B cell (primary cell): ENCODE measurements at regions not wholly inside any gene's neighbourhood (a gene's known extent, or its start where the extent isn't known, plus 50 kb on each side); places are given as distances from the start of the nearest gene placed in this dataset.

Source experiments
- ATAC-seq: fragments of 200-7000 bp; cut with Tn5 transposase; one replicate; pipeline ENCODE4 v1.10.0; 2021; ENCODE audit warnings: low read depth, mild to moderate bottlenecking, moderate number of reproducible peaks, moderate library complexity
- CTCF ChIA-PET: fragments of 350-600 bp; sonication (Branson Sonifier 250); formaldehyde crosslinking; loops from one replicate; lab custom pipeline; 2021; ENCODE audit warnings: antibody characterized with exemption, inconsistent platforms; lab: Charles Lee
- POLR2A ChIA-PET: fragments of 350-600 bp; sonication (Branson Sonifier 250); formaldehyde crosslinking; loops from one replicate; lab custom pipeline; 2021; ENCODE audit warnings: antibody characterized with exemption; lab: Charles Lee
- DNase-seq: peaks from one replicate; pipeline ENCODE4 v3.0.0; 2013
- H2AFZ ChIP-seq: 2 replicates; pipeline ENCODE4 v1.6.1; 2012; ENCODE audit warnings: mild to moderate bottlenecking, low read depth, low read length; ENCODE audit not compliant: insufficient read depth, poor library complexity, severe bottlenecking
- H3K27ac ChIP-seq, 2 donors: 1 replicate in 1 of 2; 2 replicates in 1 of 2; pipeline ENCODE4 v1.5.1; 2012 to 2013; ENCODE audit warnings: low read length in 2 of 2, mild to moderate bottlenecking in 2 of 2, moderate library complexity in 1 of 2
- H3K27me3 ChIP-seq, 4 experiments: fragments of 200-600 bp in 1 of 4; sonication (generic) in 1 of 4; replicated peaks in 1 of 4; 1 replicate in 2 of 4; 2 replicates in 2 of 4; pipeline versions ENCODE4 v1.6.1 to v1.7.0; 2013 to 2016; ENCODE audit warnings: low read length in 3 of 4, mild to moderate bottlenecking in 2 of 4, mixed read lengths in 1 of 4, moderate library complexity in 1 of 4; ENCODE audit not compliant: insufficient read depth in 4 of 4, control insufficient read depth in 3 of 4; ENCODE audit errors: control extremely low read depth in 1 of 4
- H3K36me3 ChIP-seq, 2 experiments: replicated peaks in 1 of 2; 1 replicate in 1 of 2; 2 replicates in 1 of 2; pipeline versions ENCODE4 v1.6.1 to v1.7.1; 2013; ENCODE audit warnings: low read length in 1 of 2; ENCODE audit not compliant: insufficient read depth in 2 of 2, control insufficient read depth in 1 of 2; ENCODE audit errors: control extremely low read depth in 1 of 2, extremely low read depth in 1 of 2
- H3K4me1 ChIP-seq, 2 donors: fragments of 200-600 bp in 1 of 2; sonication (generic) in 1 of 2; 1 replicate in 1 of 2; 2 replicates in 1 of 2; pipeline versions ENCODE4 v1.5.1 to v1.6.1; 2013 to 2017; ENCODE audit warnings: low read length in 2 of 2; ENCODE audit not compliant: control insufficient read depth in 2 of 2, insufficient read depth in 2 of 2
- H3K4me2 ChIP-seq: replicated peaks from 2 replicates; pipeline ENCODE3; 2012; ENCODE audit warnings: mild to moderate bottlenecking, low read depth, low read length; ENCODE audit not compliant: poor library complexity, severe bottlenecking
- H3K4me3 ChIP-seq, 5 experiments: fragments of 200-600 bp in 1 of 5; sonication (generic) in 1 of 5; 1 replicate in 3 of 5; 2 replicates in 2 of 5; pipeline versions ENCODE4 v1.5.1 to v1.7.0; 2011 to 2016; ENCODE audit warnings: low read length in 4 of 5, mild to moderate bottlenecking in 4 of 5, low read depth in 2 of 5, control low read depth in 1 of 5, moderate library complexity in 1 of 5; ENCODE audit not compliant: insufficient read depth in 1 of 5; ENCODE audit errors: control extremely low read depth in 1 of 5, extremely low read depth in 1 of 5
- H3K79me2 ChIP-seq: fragments of 200-600 bp; sonication (generic); one replicate; pipeline ENCODE4 v1.6.0; 2016; ENCODE audit warnings: low read length; ENCODE audit not compliant: control insufficient read depth, insufficient read depth
- H3K9ac ChIP-seq: fragments of 200-600 bp; sonication (generic); 2 replicates; pipeline ENCODE4 v1.6.1; 2017; ENCODE audit warnings: mild to moderate bottlenecking, low read length, moderate library complexity
- H3K9me3 ChIP-seq, 3 donors: one replicate each; pipeline versions ENCODE4 v1.6.1 to v1.7.1; 2013; ENCODE audit warnings: low read length in 2 of 3; ENCODE audit not compliant: control insufficient read depth in 2 of 3, insufficient read depth in 1 of 3; ENCODE audit errors: control extremely low read depth in 1 of 3
- H4K20me1 ChIP-seq: 2 replicates; pipeline ENCODE4 v1.6.0; 2012; ENCODE audit warnings: mild to moderate bottlenecking, low read length; ENCODE audit not compliant: insufficient read depth, control insufficient read depth, poor library complexity, severe bottlenecking
- H3K27ac Mint-ChIP-seq: one replicate; pipeline ENCODE4 v1.8.0; 2021; ENCODE audit warnings: mixed read lengths
- H3K27me3 Mint-ChIP-seq: one replicate; pipeline ENCODE4 v1.8.0; 2021; ENCODE audit warnings: mixed read lengths
- H3K4me1 Mint-ChIP-seq: one replicate; pipeline ENCODE4 v1.8.0; 2021; ENCODE audit warnings: mixed read lengths
- H3K4me3 Mint-ChIP-seq: one replicate; pipeline ENCODE4 v1.8.0; 2021; ENCODE audit warnings: mixed read lengths
- H3K9me3 Mint-ChIP-seq: one replicate; pipeline ENCODE4 v1.8.0; 2022; ENCODE audit warnings: mixed read lengths; ENCODE audit not compliant: insufficient read depth
- CTCF ChIP-seq: fragments of 200-600 bp; IDR thresholded peaks from one replicate; pipeline ENCODE4 v1.8.0; 2022; ENCODE audit warnings: antibody characterized with exemption, mild to moderate bottlenecking
- EZH2 ChIP-seq: IDR thresholded peaks from 2 replicates; pipeline ENCODE4 v1.6.1; 2012; ENCODE audit warnings: borderline replicate concordance, low read depth, mild to moderate bottlenecking, moderate library complexity, low read length; ENCODE audit not compliant: insufficient read depth, poor library complexity, severe bottlenecking
- WGBS: methylation state at CpG from one replicate; pipeline ENCODE4 v1.1.5; 2013; ENCODE audit warnings: missing lambda C conversion rate; ENCODE audit not compliant: insufficient coverage; 5-methylcytosine and 5-hydroxymethylcytosine counted together
- intact Hi-C: fragments of 100-400 bp; cut with micrococcal nuclease; formaldehyde crosslinking; loops from one replicate; pipeline ENCODE4 v1.10.0; 2022

- H3K27me3 ChIP-seq: no peaks in the 10 kb centered on the region
- no peak overlapping the region for H3K4me3 Mint-ChIP-seq
- no peaks in the 10 kb centered on the region for H3K27me3 Mint-ChIP-seq
- ATAC-seq (no peak), DNase-seq (no peak)
- no peak overlapping the region for H3K4me2 ChIP-seq
- H3K79me2 ChIP-seq: no peaks in the 10 kb centered on the region
- H3K4me3 ChIP-seq: no peak overlapping the region
- no peak overlapping the region for H2AFZ ChIP-seq
- H3K9me3 ChIP-seq: peaks cover 0 to 3% (median 0%) of the 10 kb centered on the region in 3 donors
- H3K27ac ChIP-seq: no peak overlapping the region
- H3K9me3 Mint-ChIP-seq: peaks cover 2% of the 10 kb centered on the region
- no peak overlapping the region for H3K27ac Mint-ChIP-seq
- no peaks in the 10 kb centered on the region for H3K4me1 Mint-ChIP-seq
- CTCF ChIA-PET: no interaction called here
- no peak overlapping the region for H3K9ac ChIP-seq
- no peak for TF ChIP-seq EZH2
- TF ChIP-seq CTCF: no peak
- no peaks in the 10 kb centered on the region for H4K20me1 ChIP-seq
- no peaks in the 10 kb centered on the region for H3K36me3 ChIP-seq
- H3K4me1 ChIP-seq: no peaks in the 10 kb centered on the region
- WGBS: no CpG with 5 or more reads among the region's 4 CpGs
- POLR2A ChIA-PET: no interaction called here
- intact Hi-C loops: no loop called here
Observed at GRCh38 chr5:29024052-29024451, 1985.7 kb upstream of the CDH9 start.

- intact Hi-C loops: no loop called here
Observed at GRCh38 chr5:29023541-29023940, 1985.2 kb upstream of the CDH9 start.

More at GRCh38 chr5:29023541-29023940, 1985.2 kb upstream of the CDH9 start:
- DNase-seq: no peak
- ATAC-seq: no peak
- H2AFZ ChIP-seq: no peak overlapping the region
- POLR2A ChIA-PET: no interaction called here
- TF ChIP-seq EZH2 (no peak), CTCF (no peak)
- whole genome bisulfite sequencing: no CpG with 5 or more reads among the region's 2 CpGs
- no peaks in the 10 kb centered on the region for H3K27me3 Mint-ChIP-seq
- no peak overlapping the region for H3K9ac ChIP-seq
- H3K27ac Mint-ChIP-seq: no peak overlapping the region
- H3K9me3 ChIP-seq: peaks cover 0 to 3% (median 0%) of the 10 kb centered on the region in 3 donors
- CTCF ChIA-PET: no interaction called here
- H3K27ac ChIP-seq: no peak overlapping the region
- H3K4me1 ChIP-seq: no peaks in the 10 kb centered on the region
- H3K4me2 ChIP-seq: no peak overlapping the region
- peaks cover 2% of the 10 kb centered on the region for H3K9me3 Mint-ChIP-seq
- no peaks in the 10 kb centered on the region for H3K4me1 Mint-ChIP-seq
- no peaks in the 10 kb centered on the region for H4K20me1 ChIP-seq
- H3K27me3 ChIP-seq: no peaks in the 10 kb centered on the region
- no peak overlapping the region for H3K4me3 ChIP-seq
- no peak overlapping the region for H3K4me3 Mint-ChIP-seq
- H3K79me2 ChIP-seq: no peaks in the 10 kb centered on the region
- no peaks in the 10 kb centered on the region for H3K36me3 ChIP-seq
